C4-2B (cell line): ENCODE measurements at regions not wholly inside any gene's neighbourhood (a gene's known extent, or its start where the extent isn't known, plus 50 kb on each side); places are given as distances from the start of the nearest gene placed in this dataset.

ENCODE experiments used
- ZFX ChIP-seq: fragments of 450-650 bp; IDR thresholded peaks from 2 replicates; pipeline ENCODE4 v1.6.1; 2017
- TF ChIP-seq, protein P1 (sequence below): fragments of 450-650 bp; conservative IDR thresholded peaks from 2 replicates; pipeline ENCODE4 v1.5.1; 2017; ENCODE audit warnings: mild to moderate bottlenecking

- TF ChIP-seq, protein P1, sequence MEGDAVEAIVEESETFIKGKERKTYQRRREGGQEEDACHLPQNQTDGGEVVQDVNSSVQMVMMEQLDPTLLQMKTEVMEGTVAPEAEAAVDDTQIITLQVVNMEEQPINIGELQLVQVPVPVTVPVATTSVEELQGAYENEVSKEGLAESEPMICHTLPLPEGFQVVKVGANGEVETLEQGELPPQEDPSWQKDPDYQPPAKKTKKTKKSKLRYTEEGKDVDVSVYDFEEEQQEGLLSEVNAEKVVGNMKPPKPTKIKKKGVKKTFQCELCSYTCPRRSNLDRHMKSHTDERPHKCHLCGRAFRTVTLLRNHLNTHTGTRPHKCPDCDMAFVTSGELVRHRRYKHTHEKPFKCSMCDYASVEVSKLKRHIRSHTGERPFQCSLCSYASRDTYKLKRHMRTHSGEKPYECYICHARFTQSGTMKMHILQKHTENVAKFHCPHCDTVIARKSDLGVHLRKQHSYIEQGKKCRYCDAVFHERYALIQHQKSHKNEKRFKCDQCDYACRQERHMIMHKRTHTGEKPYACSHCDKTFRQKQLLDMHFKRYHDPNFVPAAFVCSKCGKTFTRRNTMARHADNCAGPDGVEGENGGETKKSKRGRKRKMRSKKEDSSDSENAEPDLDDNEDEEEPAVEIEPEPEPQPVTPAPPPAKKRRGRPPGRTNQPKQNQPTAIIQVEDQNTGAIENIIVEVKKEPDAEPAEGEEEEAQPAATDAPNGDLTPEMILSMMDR, result no peak
- no peak for TF ChIP-seq ZFX
Observed at GRCh38 chr10:58888957-58889356, 287.5 kb upstream of the PHYHIPL start.
